HepG2 (cell line): ENCODE measurements at regions not wholly inside any gene's neighbourhood (a gene's known extent, or its start where the extent isn't known, plus 50 kb on each side); places are given as distances from the start of the nearest gene placed in this dataset.

Experiments used
- CEBPB ChIP-seq: IDR thresholded peaks from 2 replicates; pipeline ENCODE4 v1.6.1; 2011; ENCODE audit warnings: low read depth, low read length, improper control_type of control experiment, borderline replicate concordance
- NR2F2 ChIP-seq: IDR thresholded peaks from 2 replicates; pipeline ENCODE4 v1.6.1; 2012; ENCODE audit warnings: low read depth, inconsistent platforms, borderline replicate concordance

DNA sequence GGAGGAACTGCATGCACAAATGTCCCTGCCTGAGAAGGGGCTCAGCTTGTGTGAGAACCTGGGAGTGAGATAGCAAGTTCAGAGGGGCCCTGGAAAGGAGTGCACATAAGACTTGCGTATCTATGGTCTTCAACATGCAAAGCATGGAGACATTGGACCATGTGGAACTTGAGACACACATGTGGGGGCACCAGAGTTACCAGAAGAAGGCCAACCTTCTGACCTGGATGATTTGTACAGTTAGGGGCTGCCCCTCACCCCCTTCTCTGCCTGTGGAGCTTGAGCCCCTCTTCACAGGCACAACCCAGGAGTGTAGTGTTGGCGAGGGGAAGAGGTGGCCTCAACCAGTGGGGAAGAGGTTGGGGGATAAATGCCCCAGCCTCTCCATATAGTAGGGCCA lies 165.0 kb upstream of the ARL4C start:
- TF ChIP-seq NR2F2 = no peak
- no peak for TF ChIP-seq CEBPB
